ENCODE measurements at regions not wholly inside any gene's neighbourhood (a gene's known extent, or its start where the extent isn't known, plus 50 kb on each side); places are given as distances from the start of the nearest gene placed in this dataset.

DNA sequence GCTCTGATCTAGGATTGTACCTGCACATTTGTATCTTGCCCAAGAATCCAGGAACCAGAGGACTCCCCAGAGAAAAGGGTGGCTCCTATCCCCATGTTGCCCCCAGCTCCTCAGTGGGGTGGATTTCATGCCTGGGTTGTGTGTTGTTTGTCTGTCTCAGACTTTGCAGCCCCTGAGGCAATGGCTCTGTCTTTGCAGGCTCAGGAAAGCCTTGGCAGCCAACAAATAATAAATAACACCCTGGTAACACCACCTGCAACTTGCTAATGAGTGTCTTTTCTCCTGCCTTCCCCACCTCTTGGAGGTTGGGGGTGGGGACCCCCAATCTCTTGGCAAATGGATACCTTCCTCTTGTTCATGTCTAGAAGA is 65.2 kb upstream of the CISTR start:
- TF ChIP-seq CTCF (IDR thresholded peaks at IDR 0.05) (no peak), POLR2A (IDR thresholded peaks at IDR 0.05) (no peak), EP300 (IDR thresholded peaks at IDR 0.05) (no peak)

All from suprapubic skin (tissue), 3 donors.